Erythroblast (primary cell): ENCODE measurements at regions not wholly inside any gene's neighbourhood (a gene's known extent, or its start where the extent isn't known, plus 50 kb on each side); places are given as distances from the start of the nearest gene placed in this dataset.
"Not testable (repeated sequence)": the region's sequence is repeated elsewhere in the genome, so short reads cannot be mapped to it uniquely, and the experiment has no call there.

Experiments used
- DNase-seq, 2 experiments: peaks; one replicate each; lab custom pipeline; 2025; lab: John Stamatoyannopoulos, UW
- GATA1 ChIP-seq: IDR thresholded peaks from 2 replicates; pipeline ENCODE4 v1.6.1; 2011; ENCODE audit warnings: low read depth, mild to moderate bottlenecking, control low read depth, low read length, moderate library complexity
- POLR2A ChIP-seq: IDR thresholded peaks from 2 replicates; pipeline ENCODE4 v1.6.1; 2011; ENCODE audit warnings: mild to moderate bottlenecking, low read length

DNA sequence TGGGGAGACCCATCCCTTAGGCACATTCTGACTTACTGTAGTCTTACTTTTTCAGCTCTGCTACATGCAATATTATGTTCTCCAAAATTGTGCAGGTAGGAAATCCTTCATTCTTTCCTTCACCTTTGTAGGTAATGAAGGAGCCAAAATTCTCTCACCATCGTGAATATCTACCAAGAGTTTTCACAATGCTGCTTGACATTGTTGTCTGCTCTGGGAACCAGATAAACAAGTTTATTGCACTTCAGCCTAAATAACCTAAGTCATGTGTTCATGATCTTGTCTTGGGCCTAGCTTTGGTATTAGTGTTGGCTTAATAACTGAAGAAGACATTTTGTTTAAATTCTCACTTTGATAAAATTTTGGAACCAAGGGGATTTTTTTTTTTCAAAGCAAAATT, 110.8 kb upstream of the ELAC2 start:
- no peak for TF ChIP-seq POLR2A
- TF ChIP-seq GATA1, result no peak
- no peak for DNase-seq

DNA sequence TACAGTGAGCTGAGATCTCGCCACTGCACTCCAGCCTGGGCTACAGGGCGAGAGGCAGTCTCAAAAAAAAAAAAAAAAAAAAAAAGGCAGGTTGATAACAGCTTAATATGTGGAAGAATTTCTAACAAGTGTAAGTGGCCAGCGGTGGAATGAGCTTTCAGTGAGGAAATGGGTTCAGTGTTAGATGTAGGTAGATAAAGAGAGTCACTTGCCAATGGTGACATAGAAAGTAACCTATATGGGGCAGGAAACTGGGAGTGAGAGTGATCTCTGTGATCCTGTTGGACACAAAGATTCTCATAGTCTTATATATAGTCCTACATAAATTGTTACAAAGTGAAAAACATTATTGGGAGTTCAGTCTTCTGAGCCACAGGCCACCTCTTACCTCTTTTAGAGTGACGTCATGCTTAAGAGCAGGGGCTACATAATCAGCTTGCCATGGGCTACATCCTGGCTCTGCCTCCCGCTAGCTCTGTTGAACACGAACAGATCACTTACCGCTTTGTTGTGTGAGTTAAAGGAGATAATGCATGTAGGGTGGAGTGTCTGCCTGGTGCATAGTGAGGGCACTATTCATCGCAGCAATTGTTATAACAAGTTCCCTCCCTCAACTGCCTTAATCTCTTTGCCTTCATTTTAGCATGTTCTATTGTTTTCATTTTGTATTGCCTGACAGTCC, 110.2 kb upstream of the ELAC2 start:
- no peak for DNase-seq
- TF ChIP-seq GATA1, result no peak
- no peak for TF ChIP-seq POLR2A

DNA sequence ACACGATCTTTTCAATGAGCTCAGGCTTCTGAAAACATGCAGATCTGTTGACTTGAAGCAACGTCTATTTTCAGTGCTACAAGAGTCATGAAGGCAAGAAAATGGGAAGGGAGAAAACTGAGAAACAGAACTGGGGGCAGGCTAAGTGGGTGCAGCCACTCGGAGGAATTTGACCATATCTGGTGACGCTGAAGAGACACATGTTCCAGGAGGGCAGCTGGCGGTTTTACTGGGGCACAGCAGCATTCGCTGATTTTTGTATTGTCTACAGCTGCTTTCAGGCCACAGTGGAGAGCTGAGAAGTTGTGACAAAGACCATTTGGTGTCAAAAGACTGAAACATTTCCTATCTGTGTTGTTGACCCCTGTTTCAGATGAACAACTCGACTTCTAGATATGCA, 103.0 kb upstream of the ELAC2 start:
- DNase-seq, result no peak
- TF ChIP-seq POLR2A, result no peak
- no peak for TF ChIP-seq GATA1

DNA sequence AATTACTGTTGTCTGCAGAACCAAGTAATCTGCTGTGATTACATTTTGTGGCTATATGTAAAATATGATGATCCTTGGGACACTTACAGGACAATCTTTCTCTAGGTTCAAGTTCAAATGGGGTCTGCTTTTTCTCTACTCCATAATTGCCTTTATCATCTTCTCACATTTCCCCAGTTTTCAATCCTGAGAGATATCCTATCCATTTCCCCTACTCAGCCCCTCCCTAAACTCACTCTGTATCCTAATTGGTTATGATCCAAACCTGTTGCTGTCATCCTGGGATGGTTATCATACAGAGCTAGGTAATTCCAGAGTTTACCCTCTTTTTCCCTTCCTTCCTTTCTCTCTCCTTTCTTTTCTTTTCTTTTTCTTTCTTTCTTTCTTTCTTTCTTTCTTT, 100.5 kb upstream of the ELAC2 start:
- DNase-seq, result no peak
- TF ChIP-seq GATA1 (no peak), POLR2A (no peak)

DNA sequence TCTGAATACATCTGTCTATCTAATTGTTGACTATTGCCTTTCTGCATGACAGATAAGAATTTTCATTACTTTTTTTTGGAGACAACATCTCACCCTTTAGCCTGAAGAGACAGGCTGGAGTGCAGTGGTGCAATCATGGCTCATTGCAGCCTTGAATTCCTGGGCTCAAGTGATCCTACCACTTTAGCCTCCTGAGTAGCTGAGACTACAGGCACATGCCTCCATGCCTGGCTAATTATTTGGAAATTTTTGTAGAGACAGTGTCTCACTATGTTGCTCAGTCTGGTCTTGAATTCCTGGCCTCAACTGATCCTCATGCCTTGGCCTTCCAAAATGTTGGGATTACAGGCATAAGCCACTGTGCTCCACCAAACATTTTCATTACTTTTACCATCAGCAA, 99.8 kb upstream of the ELAC2 start:
- no peak for TF ChIP-seq GATA1
- no peak for TF ChIP-seq POLR2A
- no peak for DNase-seq

DNA sequence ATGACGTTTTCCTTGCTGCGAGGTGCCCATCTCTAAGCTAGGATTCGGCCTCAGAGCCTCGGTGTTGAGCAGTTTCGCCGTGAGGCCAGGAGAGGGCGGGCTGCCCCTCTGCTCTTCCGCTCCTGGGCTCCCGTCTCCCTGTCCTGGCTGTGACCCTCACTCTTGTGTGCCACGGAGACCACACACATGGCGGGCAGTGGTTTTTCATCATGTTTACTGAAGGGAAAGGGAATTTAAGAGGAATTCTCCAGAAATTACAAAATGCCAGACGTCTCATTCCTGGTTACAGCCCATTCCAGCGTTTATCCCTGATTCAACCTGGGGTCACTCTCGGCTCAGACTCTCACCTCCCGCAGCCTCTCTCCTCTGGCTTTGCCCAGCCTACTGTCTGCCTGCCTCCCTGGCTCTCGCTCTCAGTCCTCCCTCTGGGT, 96.8 kb upstream of the ELAC2 start:
- TF ChIP-seq POLR2A (no peak), GATA1 (no peak)
- DNase-seq, result peak in 1 of 2 experiments; percentile 23

DNA sequence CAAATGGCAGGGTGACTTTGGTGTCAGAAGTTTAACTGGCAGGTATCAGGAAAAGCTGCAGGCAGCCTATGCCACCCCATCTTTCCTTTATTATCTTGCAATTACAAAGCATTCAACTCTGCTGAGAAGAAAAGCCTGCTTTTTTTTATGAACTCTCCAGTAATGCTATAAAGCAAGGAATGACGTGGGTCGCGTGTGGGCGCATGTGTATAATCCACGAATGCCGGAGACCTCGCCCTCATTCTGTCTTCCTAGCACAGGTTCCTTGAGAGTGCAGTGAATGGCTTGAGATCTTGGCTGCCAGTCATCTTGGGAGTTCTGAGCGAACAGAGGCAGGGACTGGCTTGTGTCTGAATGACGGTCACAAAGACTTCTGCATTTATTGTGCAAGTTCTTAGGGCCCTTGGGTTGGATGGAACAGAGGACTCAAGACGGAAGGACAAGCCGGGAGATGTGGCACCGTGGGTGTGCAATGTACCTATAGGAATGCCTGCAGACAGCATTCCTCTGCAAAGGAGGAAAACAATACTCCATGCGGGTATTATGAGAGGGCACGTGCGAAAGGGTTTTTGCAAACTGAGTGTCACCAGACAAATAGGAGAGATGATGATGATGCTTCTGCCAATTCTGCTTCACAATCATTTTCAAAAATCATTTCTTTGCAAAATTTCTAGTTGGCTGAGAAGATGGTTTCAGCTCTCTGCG, 96.1 kb upstream of the ELAC2 start:
- TF ChIP-seq POLR2A, result no peak
- TF ChIP-seq GATA1, result no peak
- DNase-seq, result no peak

DNA sequence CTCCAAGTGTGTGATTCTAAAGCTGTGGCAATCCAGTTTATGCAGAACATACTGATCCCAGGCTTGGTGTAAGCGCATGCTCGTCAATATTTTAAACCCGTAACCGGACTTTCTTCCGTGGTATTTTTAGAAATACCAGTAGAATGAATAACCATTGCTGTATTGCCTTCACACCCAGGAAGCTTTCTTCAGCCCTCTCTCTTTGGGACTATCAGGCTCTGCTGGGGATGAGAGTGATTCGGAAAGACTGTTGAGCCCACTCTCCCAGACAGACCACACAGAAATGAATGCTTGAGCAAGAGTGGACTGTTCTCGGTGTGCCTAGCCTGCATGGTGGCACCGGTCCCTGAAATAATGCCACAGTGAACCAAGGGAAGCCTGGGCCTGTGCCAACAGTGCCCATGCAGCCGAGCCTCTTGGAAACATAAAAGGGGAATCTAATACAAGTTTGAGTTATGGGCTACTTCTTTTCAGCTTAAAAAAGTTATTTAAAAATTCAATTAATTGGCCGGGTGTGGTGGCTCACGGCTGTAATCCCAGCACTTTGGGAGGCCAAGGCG, 89.9 kb upstream of the ELAC2 start:
- no peak for DNase-seq
- TF ChIP-seq POLR2A, result no peak
- no peak for TF ChIP-seq GATA1

DNA sequence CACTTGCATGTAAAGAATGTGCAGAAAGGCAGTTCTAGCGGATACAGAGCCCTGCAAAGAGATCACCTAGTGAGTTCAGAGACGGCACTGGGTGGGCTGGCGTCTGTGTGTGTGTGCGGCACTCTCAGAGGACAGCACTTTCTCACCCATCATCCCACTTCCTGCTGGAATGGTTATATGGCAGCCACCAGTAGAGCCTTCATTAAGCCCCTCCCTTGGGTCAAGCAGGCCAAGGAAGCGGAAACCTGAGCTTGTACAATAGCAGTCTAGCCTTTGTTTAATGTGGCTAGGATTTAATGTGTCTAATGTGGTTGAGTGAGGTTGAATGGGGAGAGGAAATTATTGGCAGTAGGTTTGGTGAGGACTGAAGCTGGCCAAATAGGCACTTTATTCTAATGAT, 88.3 kb upstream of the ELAC2 start:
- no peak for TF ChIP-seq POLR2A
- no peak for DNase-seq

DNA sequence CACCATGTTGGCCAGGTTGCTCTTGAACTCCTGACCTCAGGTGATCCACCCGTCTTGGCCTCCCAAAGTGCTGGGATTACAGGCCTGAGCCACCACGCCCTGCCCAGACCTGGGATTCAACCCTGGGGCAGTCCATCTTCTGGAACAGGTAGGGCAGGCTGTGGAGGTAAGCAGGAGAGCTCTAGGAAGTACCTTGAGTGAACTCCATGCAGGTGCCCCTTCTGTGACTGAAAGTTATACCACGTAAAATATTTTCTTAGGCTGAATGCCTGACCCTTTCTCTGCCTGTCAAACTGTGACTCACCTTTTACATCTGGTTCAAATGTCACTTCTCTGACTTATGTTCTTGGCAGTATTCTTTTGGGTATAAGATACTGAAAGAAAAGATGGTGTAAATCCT, 86.7 kb upstream of the ELAC2 start:
- no peak for TF ChIP-seq GATA1
- no peak for TF ChIP-seq POLR2A
- DNase-seq, result no peak

DNA sequence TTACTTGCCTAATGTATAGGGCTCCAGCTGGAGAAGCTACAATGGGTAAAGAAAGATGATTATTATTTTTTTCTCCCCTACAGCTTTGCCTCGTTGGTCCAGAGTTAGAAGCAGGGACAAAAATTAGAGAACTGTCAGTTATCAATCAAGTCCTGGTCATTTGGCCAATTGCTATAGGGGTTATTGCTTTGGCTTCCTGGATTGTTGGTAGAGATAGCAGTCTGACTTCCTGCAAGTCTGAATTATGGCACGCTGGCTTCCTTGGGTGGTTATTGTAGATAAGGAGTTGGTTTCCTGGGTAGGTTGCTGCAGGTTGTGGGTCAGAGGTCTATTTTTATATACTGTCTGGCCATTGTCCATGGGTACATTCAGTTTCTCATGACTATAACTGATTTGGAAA, 84.7 kb upstream of the ELAC2 start:
- TF ChIP-seq POLR2A (no peak), GATA1 (no peak)
- DNase-seq, result no peak

DNA sequence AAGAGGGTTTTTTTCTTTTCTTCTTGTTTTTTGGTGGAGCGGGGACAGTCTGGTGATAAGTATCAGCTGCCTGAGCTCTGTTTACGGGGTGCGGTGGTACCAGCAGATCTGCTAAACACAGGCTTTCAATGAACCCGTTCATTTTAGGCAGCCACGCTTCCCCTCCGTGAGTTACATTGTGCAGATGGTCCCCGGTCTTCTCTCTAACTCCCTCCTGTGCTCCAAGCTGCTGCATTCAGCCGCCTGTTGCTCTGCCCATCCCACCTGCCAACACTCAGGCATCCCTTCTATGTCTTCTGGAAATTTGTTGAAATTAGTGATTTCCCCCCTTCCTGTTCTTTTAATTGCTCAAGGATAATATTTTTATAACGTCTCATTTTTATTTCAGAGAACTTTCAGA, 82.1 kb upstream of the ELAC2 start:
- no peak for TF ChIP-seq GATA1
- TF ChIP-seq POLR2A, result no peak
- DNase-seq, result no peak

DNA sequence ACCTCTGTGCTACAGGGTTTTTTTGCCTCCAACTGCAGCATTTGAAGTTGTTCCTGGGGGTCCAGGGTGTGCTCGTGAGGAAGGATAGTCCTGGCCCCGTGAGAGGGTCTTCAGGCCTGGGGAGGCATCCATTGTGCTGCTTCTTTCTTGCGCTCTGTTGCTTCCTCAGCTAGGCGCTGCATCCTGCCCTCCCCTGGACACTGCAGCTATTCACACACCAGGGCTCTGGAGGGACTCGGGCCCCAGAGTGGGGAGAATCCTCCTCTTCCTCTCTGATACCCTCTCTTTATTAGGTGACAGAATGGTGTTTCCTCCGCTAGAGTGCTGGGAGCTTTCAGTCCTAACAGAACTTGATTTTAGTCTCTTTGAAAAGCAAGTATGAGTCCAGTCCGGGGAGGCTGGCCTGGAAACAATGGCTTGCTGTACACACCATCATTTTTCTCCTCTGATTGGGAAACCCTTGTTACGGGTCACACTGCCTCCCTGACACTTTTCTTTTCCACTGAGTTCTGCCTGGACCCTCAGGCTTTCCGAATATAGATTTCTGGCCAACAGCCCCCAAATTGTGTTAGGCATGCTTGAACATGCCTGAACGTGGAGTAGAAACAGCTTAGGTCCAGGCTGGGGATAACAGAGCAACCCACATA, 81.4 kb upstream of the ELAC2 start:
- no peak for DNase-seq
- TF ChIP-seq GATA1, result no peak
- no peak for TF ChIP-seq POLR2A

DNA sequence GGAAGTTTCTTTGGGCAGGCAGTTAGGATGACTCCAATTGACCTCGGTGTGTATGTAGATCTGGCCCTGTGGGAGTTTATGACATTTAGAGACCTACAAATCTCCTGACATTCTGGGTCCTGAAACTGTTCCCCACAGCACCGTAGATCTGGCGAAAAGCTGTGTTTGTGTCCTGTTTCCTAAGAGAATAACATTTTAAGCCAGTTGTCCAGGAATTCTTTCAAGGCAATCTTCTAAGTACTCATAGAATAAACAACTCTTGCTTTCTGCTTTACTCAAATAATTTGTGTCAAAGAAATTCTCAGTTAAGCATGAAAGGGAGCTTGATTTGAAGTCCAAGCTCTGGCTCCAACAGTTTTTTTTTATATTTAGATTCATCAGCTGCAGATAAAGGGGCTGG, 78.5 kb upstream of the ELAC2 start:
- no peak for DNase-seq
- TF ChIP-seq GATA1 (no peak), POLR2A (no peak)

DNA sequence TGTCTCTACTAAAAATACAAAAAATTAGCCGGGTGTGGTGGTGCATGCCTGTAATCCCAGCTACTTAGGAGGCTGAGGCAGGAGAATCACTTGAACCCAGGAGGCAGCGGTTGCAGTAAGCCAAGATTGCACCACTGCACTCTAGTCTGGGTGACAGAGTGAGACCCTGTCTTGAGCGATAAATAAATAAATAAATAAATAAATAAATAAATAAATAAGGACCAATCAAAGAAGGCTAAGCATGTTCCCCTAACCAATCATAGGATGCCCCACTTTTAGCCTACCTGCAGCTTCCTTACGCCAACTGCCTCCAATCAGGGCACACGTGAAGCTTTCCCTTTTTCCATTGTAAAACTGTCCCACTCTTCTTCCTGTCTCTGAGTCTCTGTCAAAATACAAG, 74.2 kb upstream of the ELAC2 start:
- not testable (repeated sequence) for DNase-seq
